ENCODE measurements at regions not wholly inside any gene's neighbourhood (a gene's known extent, or its start where the extent isn't known, plus 50 kb on each side); places are given as distances from the start of the nearest gene placed in this dataset.

DNA sequence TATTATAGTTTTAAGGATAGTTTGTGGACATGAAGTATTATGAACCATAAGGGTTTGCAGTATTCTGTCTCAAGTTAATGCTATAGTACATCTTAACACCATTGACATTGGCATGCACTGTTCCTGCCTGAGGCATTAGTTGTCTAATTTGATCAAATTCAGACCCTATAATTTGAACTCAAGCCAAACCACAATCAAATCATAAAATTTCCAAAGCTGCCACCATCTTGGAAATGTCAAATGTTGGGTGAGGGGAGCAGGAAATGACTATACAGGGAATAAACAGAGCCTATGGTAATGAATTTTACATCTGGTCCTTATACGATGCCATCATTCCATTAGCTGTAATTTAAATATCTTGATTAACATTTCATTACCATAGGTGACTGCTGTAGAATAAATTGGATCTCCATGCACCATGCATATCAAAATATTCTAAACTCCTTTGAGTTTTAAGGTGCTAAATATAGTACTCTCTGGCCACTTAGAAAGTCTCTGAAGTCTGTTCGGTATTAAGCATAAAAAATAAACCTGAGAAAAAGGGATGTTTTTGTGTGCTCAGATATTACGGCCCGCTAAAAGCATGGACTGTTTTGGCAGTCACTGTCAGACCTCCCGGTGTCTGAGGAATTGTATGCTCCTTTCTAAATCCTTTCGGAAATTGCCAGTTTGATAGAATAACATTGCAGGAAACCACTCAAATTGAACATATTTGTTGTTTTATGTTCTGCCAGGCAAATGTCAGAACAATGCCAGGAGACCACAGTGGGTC, 257.7 kb downstream of the SPRY2 start:
- 75 to 89% methylated on average over 5 to 6 of the region's 6 CpGs for WGBS, 2 experiments (ENCODE audit: insufficient coverage in 1 of 2, insufficient read length in 1 of 2)
- no peaks in the 10 kb centered on the region for H3K9me3 ChIP-seq (ENCODE audit: control insufficient read depth, low read length)
- H3K4me3 ChIP-seq (ENCODE audit: low read length): no peak overlapping the region
- TF ChIP-seq, protein P1, sequence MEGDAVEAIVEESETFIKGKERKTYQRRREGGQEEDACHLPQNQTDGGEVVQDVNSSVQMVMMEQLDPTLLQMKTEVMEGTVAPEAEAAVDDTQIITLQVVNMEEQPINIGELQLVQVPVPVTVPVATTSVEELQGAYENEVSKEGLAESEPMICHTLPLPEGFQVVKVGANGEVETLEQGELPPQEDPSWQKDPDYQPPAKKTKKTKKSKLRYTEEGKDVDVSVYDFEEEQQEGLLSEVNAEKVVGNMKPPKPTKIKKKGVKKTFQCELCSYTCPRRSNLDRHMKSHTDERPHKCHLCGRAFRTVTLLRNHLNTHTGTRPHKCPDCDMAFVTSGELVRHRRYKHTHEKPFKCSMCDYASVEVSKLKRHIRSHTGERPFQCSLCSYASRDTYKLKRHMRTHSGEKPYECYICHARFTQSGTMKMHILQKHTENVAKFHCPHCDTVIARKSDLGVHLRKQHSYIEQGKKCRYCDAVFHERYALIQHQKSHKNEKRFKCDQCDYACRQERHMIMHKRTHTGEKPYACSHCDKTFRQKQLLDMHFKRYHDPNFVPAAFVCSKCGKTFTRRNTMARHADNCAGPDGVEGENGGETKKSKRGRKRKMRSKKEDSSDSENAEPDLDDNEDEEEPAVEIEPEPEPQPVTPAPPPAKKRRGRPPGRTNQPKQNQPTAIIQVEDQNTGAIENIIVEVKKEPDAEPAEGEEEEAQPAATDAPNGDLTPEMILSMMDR (conservative IDR thresholded peaks at IDR 0.05): no peak
- H3K9ac ChIP-seq (ENCODE audit: extremely low read depth, low read length, poor library complexity, severe bottlenecking): no peak overlapping the region
- H3K27ac ChIP-seq (ENCODE audit: low read depth, low read length): no peak overlapping the region
- Mint-ChIP-seq H3K27me3 (ENCODE audit: insufficient read depth) (no peaks in the 10 kb centered on the region), H3K4me3 (no peak overlapping the region), H3K4me1 (peaks cover 16% of the 10 kb centered on the region), H3K27ac (peak overlapping the region; percentile 53), H3K9me3 (no peaks in the 10 kb centered on the region), H3K36me3 (ENCODE audit: low read depth) (no peaks in the 10 kb centered on the region)
- peaks cover 3% of the 10 kb centered on the region for H3K4me1 ChIP-seq (ENCODE audit: control insufficient read depth, insufficient read depth, low read length)
- H3K27me3 ChIP-seq (ENCODE audit: control insufficient read depth, insufficient read depth, low read length, poor library complexity, severe bottlenecking): no peaks in the 10 kb centered on the region
- DNase-seq: no peak
- H3K36me3 ChIP-seq (ENCODE audit: control insufficient read depth, insufficient read depth, low read length): no peaks in the 10 kb centered on the region

DNA sequence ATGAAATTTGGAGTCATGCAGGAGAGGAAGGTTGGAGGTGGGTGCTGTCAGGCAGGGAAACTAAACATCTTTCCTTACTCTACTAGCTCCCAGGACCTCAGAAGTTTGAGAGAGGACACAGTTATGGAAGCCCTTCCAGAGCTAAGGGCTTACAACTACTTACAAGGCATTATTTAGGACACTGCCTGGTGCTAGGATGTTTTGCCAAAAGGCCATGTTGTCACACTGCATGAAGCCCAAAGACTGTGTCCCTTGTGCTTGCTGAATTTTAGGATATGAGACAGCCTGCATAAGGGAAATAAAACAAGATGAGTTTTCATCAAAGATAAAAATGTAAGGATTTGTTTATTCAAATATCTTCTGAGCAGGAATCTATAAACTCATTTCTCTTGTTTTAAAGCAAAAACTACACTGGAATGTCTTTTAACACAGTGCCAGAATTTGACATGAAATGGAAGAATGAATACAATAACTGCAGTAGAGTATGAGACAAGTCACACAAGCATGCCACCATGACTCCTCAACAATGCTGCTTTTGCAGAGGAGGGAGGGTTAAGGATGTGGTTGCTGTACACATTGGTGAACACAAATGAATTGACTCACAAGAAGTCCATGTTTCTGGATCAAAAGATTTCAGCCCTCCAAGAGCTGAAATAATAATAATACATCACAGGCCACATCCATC, 258.4 kb downstream of the SPRY2 start:
- Mint-ChIP-seq H3K27ac (no peak overlapping the region), H3K36me3 (ENCODE audit: low read depth) (no peaks in the 10 kb centered on the region), H3K4me1 (peaks cover 16% of the 10 kb centered on the region), H3K4me3 (no peak overlapping the region), H3K27me3 (ENCODE audit: insufficient read depth) (no peaks in the 10 kb centered on the region), H3K9me3 (no peaks in the 10 kb centered on the region)
- Histone ChIP-seq H3K27ac (ENCODE audit: low read depth, low read length) (no peak overlapping the region), H3K36me3 (ENCODE audit: control insufficient read depth, insufficient read depth, low read length) (no peaks in the 10 kb centered on the region), H3K4me1 (ENCODE audit: control insufficient read depth, insufficient read depth, low read length) (peaks cover 3% of the 10 kb centered on the region), H3K9me3 (ENCODE audit: control insufficient read depth, low read length) (no peaks in the 10 kb centered on the region), H3K9ac (ENCODE audit: extremely low read depth, low read length, poor library complexity, severe bottlenecking) (no peak overlapping the region), H3K27me3 (ENCODE audit: control insufficient read depth, insufficient read depth, low read length, poor library complexity, severe bottlenecking) (no peaks in the 10 kb centered on the region), H3K4me3 (ENCODE audit: low read length) (no peak overlapping the region)
- TF ChIP-seq, protein P1 (conservative IDR thresholded peaks at IDR 0.05): no peak
- no peak for DNase-seq

DNA sequence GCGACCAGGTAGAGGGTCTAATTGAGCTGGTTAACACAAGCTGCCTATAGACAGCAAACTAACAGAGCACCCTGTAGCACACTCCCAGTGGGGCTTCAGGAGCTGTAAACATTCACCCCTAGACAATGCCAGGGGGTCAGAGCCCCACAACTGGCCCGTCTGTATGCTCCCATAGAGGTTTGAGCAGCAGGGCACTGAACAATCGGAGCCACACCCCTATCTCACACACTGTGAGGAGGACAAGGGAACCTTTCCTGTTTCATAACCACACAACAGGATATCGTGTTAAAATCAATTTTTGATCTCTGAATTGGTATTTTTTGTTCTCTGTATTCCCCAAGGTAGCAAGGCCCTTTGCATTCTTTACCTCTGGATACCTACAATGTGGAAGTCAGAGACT, 266.1 kb downstream of the SPRY2 start:
- H3K27ac ChIP-seq (ENCODE audit: low read depth, low read length): no peak overlapping the region
- DNase-seq: no peak
- Mint-ChIP-seq H3K4me3 (no peak overlapping the region), H3K36me3 (ENCODE audit: low read depth) (no peaks in the 10 kb centered on the region), H3K4me1 (no peaks in the 10 kb centered on the region), H3K27me3 (ENCODE audit: insufficient read depth) (no peaks in the 10 kb centered on the region), H3K9me3 (no peaks in the 10 kb centered on the region), H3K27ac (no peak overlapping the region)
- no peaks in the 10 kb centered on the region for H3K4me1 ChIP-seq (ENCODE audit: control insufficient read depth, insufficient read depth, low read length)
- H3K4me3 ChIP-seq (ENCODE audit: low read length): no peak overlapping the region
- no peaks in the 10 kb centered on the region for H3K9me3 ChIP-seq (ENCODE audit: control insufficient read depth, low read length)
- 94 to 100% methylated on average over 1 to 4 of the region's 4 CpGs for WGBS, 2 experiments (ENCODE audit: insufficient coverage in 1 of 2, insufficient read length in 1 of 2)
- H3K27me3 ChIP-seq (ENCODE audit: control insufficient read depth, insufficient read depth, low read length, poor library complexity, severe bottlenecking): no peaks in the 10 kb centered on the region
- no peak overlapping the region for H3K9ac ChIP-seq (ENCODE audit: extremely low read depth, low read length, poor library complexity, severe bottlenecking)
- TF ChIP-seq, protein P1 (conservative IDR thresholded peaks at IDR 0.05): no peak
- no peaks in the 10 kb centered on the region for H3K36me3 ChIP-seq (ENCODE audit: control insufficient read depth, insufficient read depth, low read length)
